Adrenal gland (tissue), 9 donors: ENCODE measurements at regions not wholly inside any gene's neighbourhood (a gene's known extent, or its start where the extent isn't known, plus 50 kb on each side); places are given as distances from the start of the nearest gene placed in this dataset.

Experiments
- DNase-seq, 7 donors: peaks; one replicate each; pipeline ENCODE4 v3.0.0-alpha.2; 2019 to 2020
- H3K27ac ChIP-seq, 5 donors: fragments of 200-600 bp; sonication (generic) in 4 of 5; 1 replicate in 3 of 5; 2 replicates in 2 of 5; pipeline versions ENCODE4 v1.5.1 to v1.8.0; 2016 to 2020; ENCODE audit warnings: mild to moderate bottlenecking in 1 of 5
- H3K27me3 ChIP-seq: fragments of 200-600 bp; 2 replicates; pipeline ENCODE4 v1.8.0; 2021
- H3K36me3 ChIP-seq, 2 donors: fragments of 200-600 bp; replicated peaks in 1 of 2; 1 replicate in 1 of 2; 2 replicates in 1 of 2; pipeline versions ENCODE4 v1.5.1 to v1.8.0; 2018 to 2022
- H3K4me1 ChIP-seq, 2 donors: fragments of 200-600 bp; replicated peaks in 1 of 2; 1 replicate in 1 of 2; 2 replicates in 1 of 2; pipeline versions ENCODE4 v1.5.1 to v1.8.0; 2018 to 2021
- H3K4me3 ChIP-seq, 4 donors: fragments of 200-600 bp; sonication (generic) in 3 of 4; one replicate each; pipeline ENCODE4 v1.5.1; 2016 to 2018
- H3K9me3 ChIP-seq, 3 donors: fragments of 200-600 bp; sonication (generic) in 1 of 3; replicated peaks in 1 of 3; 1 replicate in 2 of 3; 2 replicates in 1 of 3; pipeline versions ENCODE4 v1.5.1 to v1.8.0; 2016 to 2021
- CTCF ChIP-seq, 6 experiments: fragments of 450-650 bp in 4 of 6; fragments of 200-600 bp in 2 of 6; sonication (generic) in 1 of 6; IDR thresholded peaks; 1 replicate in 5 of 6; 2 replicates in 1 of 6; pipeline versions ENCODE4 v1.5.1 to v1.8.0; 2016 to 2021; ENCODE audit warnings: antibody characterized with exemption in 6 of 6, mild to moderate bottlenecking in 2 of 6, moderate library complexity in 1 of 6
- POLR2A ChIP-seq, 2 donors: fragments of 450-650 bp; IDR thresholded peaks; one replicate each; pipeline ENCODE4 v1.6.1; 2017; ENCODE audit warnings: antibody characterized with exemption in 2 of 2, mild to moderate bottlenecking in 2 of 2, moderate library complexity in 1 of 2
- WGBS, 4 donors: extraction: QIAGEN DNeasy Blood & Tissue Kit in 2 of 4; methylation state at CpG; one replicate each; pipeline versions ENCODE4 v1.1.5 to v1.1.7; 2013 to 2017; 5-methylcytosine and 5-hydroxymethylcytosine counted together
- intact Hi-C, 2 donors: fragments of 100-400 bp; cut with DNase I; formaldehyde crosslinking; loops; one replicate each; pipeline versions ENCODE4 v1.14.1 to v1.15.0; 2022 to 2023
- donor health status: healthy with polysubstance abuse.
- donor health status: Bipolar disorder and iron deficiency.
- donor health status: DM: yes; HTN: yes; CAD: no.
- donor health status: DM: no; HTN: no; CAD: no.
- donor health status: DM: no; HTN: no; CAD: no.

- H3K27ac ChIP-seq: no peak overlapping the region
- no peaks in the 10 kb centered on the region for H3K4me1 ChIP-seq
- intact Hi-C loops: no loop called here
- H3K27me3 ChIP-seq: no peaks in the 10 kb centered on the region
- 88 to 92% (median 90%) methylated on average over 4 of the region's 4 CpGs for WGBS, 4 donors
- no peaks in the 10 kb centered on the region for H3K36me3 ChIP-seq
- no peaks in the 10 kb centered on the region for H3K9me3 ChIP-seq
- TF ChIP-seq CTCF (IDR thresholded peaks at IDR 0.05) (no peak), POLR2A (IDR thresholded peaks at IDR 0.05) (no peak)
- no peak overlapping the region for H3K4me3 ChIP-seq
- DNase-seq: no peak
These were observed 463.4 kb upstream of the ST6GAL2 start for GRCh38 chr2:107349329-107349728.

GRCh38 chr2:107354175-107354574 is 468.2 kb upstream of the ST6GAL2 start:
- Histone ChIP-seq H3K4me1 (no peaks in the 10 kb centered on the region), H3K27ac (no peak overlapping the region), H3K4me3 (no peak overlapping the region), H3K9me3 (no peaks in the 10 kb centered on the region), H3K27me3 (no peaks in the 10 kb centered on the region), H3K36me3 (no peaks in the 10 kb centered on the region)
- TF ChIP-seq CTCF (IDR thresholded peaks at IDR 0.05): no peak
- TF ChIP-seq POLR2A (IDR thresholded peaks at IDR 0.05): no peak
- WGBS, 4 donors: 73 to 80% (median 76%) methylated on average over 3 of the region's 3 CpGs
- intact Hi-C loops: no loop called here
- no peak for DNase-seq

GRCh38 chr2:107358362-107358761 is 468.3 kb upstream of the RGPD4 start:
- 70 to 81% (median 78%) methylated on average over 6 of the region's 6 CpGs for whole genome bisulfite sequencing, 4 donors
- H3K27me3 ChIP-seq: no peaks in the 10 kb centered on the region
- DNase-seq: no peak
- no peaks in the 10 kb centered on the region for H3K4me1 ChIP-seq
- no peak overlapping the region for H3K4me3 ChIP-seq
- TF ChIP-seq CTCF (IDR thresholded peaks at IDR 0.05): no peak
- TF ChIP-seq POLR2A (IDR thresholded peaks at IDR 0.05): no peak
- no peaks in the 10 kb centered on the region for H3K9me3 ChIP-seq
- no peaks in the 10 kb centered on the region for H3K36me3 ChIP-seq
- intact Hi-C loops: no loop called here
- H3K27ac ChIP-seq: no peak overlapping the region

- Histone ChIP-seq H3K4me1 (no peaks in the 10 kb centered on the region), H3K27ac (no peak overlapping the region), H3K9me3 (no peaks in the 10 kb centered on the region), H3K36me3 (no peaks in the 10 kb centered on the region), H3K27me3 (no peaks in the 10 kb centered on the region), H3K4me3 (no peak overlapping the region)
- 72 to 83% (median 78%) methylated on average over 4 of the region's 4 CpGs for WGBS, 4 donors
- no peak for TF ChIP-seq CTCF (IDR thresholded peaks at IDR 0.05)
- TF ChIP-seq POLR2A (IDR thresholded peaks at IDR 0.05): no peak
- DNase-seq: no peak
- intact Hi-C loops: no loop called here
These were observed 467.7 kb upstream of the RGPD4 start for GRCh38 chr2:107359021-107359420.
